GM18505 (cell line): ENCODE measurements at regions not wholly inside any gene's neighbourhood (a gene's known extent, or its start where the extent isn't known, plus 50 kb on each side); places are given as distances from the start of the nearest gene placed in this dataset.
"Not testable (repeated sequence)": the region's sequence is repeated elsewhere in the genome, so short reads cannot be mapped to it uniquely, and the experiment has no call there.

Experiments
- ATAC-seq: cut with Tn5 transposase; IDR thresholded peaks from one replicate; pipeline ENCODE4 v1.9.1; 2021; ENCODE audit not compliant: unreplicated experiment
- POLR2A ChIP-seq: IDR thresholded peaks from 4 replicates; pipeline ENCODE4 v1.6.1; 2011; ENCODE audit warnings: borderline replicate concordance; ENCODE audit not compliant: insufficient read depth, insufficient read length; ENCODE audit errors: extremely low read depth

- peak; percentile 56 for ATAC-seq
- TF ChIP-seq POLR2A: no peak
These were observed 269.5 kb downstream of the SEC61B start for GRCh38 chr9:99491408-99492158.

- ATAC-seq: no peak
- no peak for TF ChIP-seq POLR2A
These were observed 275.6 kb downstream of the SEC61B start for GRCh38 chr9:99497641-99498040.

DNA sequence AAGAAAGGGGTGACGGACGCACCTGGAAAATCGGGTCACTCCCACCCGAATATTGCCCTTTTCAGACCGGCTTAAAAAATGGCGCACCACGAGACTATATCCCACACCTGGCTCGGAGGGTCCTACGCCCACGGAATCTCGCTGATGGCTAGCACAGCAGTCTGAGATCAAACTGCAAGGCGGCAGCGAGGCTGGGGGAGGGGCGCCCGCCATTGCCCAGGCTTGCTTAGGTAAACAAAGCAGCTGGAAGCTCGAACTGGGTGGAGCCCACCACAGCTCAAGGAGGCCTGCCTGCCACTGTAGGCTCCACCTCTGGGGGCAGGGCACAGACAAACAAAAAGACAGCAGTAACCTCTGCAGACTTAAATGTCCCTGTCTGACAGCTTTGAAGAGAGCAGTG, 276.9 kb downstream of the SEC61B start:
- ATAC-seq: not testable (repeated sequence)

DNA sequence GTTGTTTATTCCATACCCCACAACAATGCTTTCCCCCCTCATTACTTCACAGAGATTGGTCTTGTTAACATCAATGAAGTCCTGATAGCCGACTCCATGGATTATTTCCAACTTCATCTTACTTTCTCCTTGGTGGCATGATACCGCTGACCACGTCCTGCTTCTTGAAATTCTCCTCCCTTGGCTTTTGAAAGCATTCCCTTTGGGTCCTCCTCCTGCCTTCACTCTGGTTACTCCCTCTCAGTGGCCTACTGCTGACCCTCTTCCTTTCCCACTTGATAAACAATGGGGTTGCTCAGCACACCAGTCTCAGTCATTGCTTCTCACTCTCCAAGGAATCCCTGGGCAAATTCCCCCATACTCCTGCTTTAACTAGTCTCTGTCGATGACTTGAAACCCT, 283.9 kb downstream of the SEC61B start:
- ATAC-seq: no peak
- no peak for TF ChIP-seq POLR2A

- ATAC-seq: no peak
- no peak for TF ChIP-seq POLR2A
These were observed 284.8 kb downstream of the SEC61B start for GRCh38 chr9:99506747-99507348.

GRCh38 chr9:99509065-99509745, 287.1 kb downstream of the SEC61B start:
- no peak for TF ChIP-seq POLR2A
- no peak for ATAC-seq

DNA sequence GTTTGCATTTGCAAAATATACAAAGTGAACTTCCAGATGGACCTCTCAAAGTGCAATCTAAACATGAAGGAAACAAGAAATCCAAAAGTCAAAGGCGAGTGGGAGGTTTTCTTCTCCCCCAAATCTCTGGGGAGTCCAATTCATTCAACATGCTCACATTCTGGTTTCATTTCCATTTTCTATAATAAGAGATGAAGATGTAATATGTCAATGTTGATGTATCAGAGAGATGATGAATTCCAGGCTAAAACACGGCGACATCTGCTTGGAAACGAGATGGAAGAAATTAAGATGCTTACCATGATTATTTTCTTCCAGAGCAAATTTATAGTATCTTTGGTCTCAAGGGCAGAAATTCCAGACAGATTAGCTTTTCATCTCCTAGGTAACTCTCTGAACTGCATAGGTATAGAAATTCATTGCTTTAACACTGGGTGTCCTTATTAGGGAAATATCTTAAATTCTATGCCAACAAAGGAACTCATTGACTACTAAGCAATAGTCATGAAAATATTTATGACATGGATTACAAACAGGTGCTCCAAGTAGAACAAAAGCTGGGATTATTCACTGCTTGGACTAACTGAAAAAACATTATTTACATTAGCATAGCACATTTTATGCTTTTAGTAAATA, 287.9 kb downstream of the SEC61B start:
- TF ChIP-seq POLR2A: no peak

GRCh38 chr9:99511723-99512122, 289.6 kb downstream of the SEC61B start:
- no peak for ATAC-seq
- no peak for TF ChIP-seq POLR2A

More for the DNA sequence above, 287.9 kb downstream of the SEC61B start:
- no peak for ATAC-seq

GRCh38 chr9:99513441-99514112, 291.5 kb downstream of the SEC61B start:
- no peak for TF ChIP-seq POLR2A
- peak; percentile 56 for ATAC-seq

DNA sequence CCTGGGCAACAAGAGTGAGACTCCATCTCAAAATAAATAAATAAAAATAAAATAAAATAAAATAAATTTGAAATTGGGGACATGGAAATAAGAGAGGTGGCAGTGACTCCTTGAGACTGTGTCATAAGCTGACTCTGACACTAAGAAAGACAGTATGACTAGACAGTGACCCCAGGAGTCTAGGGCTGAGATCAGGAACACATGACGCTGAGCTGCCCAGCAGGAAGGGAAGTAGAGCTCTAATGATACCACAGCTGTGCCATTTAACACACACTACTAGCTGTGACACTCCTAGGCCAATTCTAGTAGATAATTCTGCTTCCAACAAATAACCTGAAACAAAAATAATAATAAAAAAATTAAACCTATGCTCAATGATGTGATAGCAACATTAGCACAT, 293.0 kb downstream of the SEC61B start:
- TF ChIP-seq POLR2A: no peak
- ATAC-seq: no peak

GRCh38 chr9:99515895-99516656, 294.0 kb downstream of the SEC61B start:
- no peak for ATAC-seq
- no peak for TF ChIP-seq POLR2A

DNA sequence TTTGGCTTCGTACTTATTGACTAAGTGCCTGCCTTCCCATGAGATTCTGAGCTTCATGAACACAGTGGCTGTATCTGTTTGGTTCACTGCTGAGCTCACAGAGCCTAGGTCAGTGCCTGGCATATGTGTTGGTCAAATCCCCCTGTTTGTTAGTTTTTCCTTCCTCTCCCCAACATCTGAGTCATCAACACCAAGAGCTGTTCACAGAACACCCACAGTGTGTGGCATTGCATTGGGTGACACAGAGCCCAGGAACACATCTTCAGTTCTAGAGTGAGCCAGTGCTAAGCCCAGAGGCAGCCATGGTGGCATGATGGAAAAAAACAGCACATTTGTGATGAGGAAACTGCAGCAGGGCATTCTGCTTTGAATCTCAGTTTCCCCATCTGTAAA, 294.6 kb downstream of the SEC61B start:
- ATAC-seq: no peak
- no peak for TF ChIP-seq POLR2A
